Heart right ventricle (tissue), 16 donors: ENCODE measurements at regions not wholly inside any gene's neighbourhood (a gene's known extent, or its start where the extent isn't known, plus 50 kb on each side); places are given as distances from the start of the nearest gene placed in this dataset.

Experiments
- ATAC-seq, 8 donors: fragments of 200-7000 bp; cut with Tn5 transposase; one replicate each; pipeline ENCODE4 v1.9.1; 2020; ENCODE audit warnings: mild to moderate bottlenecking in 8 of 8, moderate library complexity in 8 of 8, moderate number of reproducible peaks in 1 of 8
- DNase-seq, 2 donors: peaks; one replicate each; pipeline ENCODE4 v3.0.0-alpha.2; 2020
- H3K27ac ChIP-seq, 10 donors: fragments of 200-600 bp; sonication (generic) in 2 of 10; one replicate each; pipeline versions ENCODE4 v1.5.0 to v1.8.0; 2020 to 2022; ENCODE audit warnings: mild to moderate bottlenecking in 3 of 10
- H3K27me3 ChIP-seq, 7 donors: fragments of 200-600 bp; one replicate each; pipeline ENCODE4 v1.8.0; 2021 to 2022; ENCODE audit warnings: mild to moderate bottlenecking in 2 of 7
- H3K36me3 ChIP-seq, 9 donors: fragments of 200-600 bp; sonication (generic) in 1 of 9; one replicate each; pipeline versions ENCODE4 v1.5.0 to v1.8.0; 2020 to 2022; ENCODE audit warnings: mild to moderate bottlenecking in 2 of 9
- H3K4me1 ChIP-seq, 9 donors: fragments of 200-600 bp; sonication (generic) in 1 of 9; one replicate each; pipeline versions ENCODE4 v1.5.0 to v1.8.0; 2020 to 2022; ENCODE audit warnings: mild to moderate bottlenecking in 4 of 9
- H3K4me3 ChIP-seq, 10 donors: fragments of 200-600 bp; sonication (generic) in 2 of 10; one replicate each; pipeline versions ENCODE4 v1.5.0 to v1.8.0; 2020 to 2022; ENCODE audit warnings: mild to moderate bottlenecking in 7 of 10, moderate library complexity in 2 of 10
- H3K9me3 ChIP-seq, 11 donors: fragments of 200-600 bp in 10 of 11; sonication (generic) in 2 of 11; one replicate each; pipeline versions ENCODE4 v1.5.0 to v1.8.0; 2013 to 2022; ENCODE audit warnings: mild to moderate bottlenecking in 2 of 11, control low read depth in 1 of 11, moderate library complexity in 1 of 11
- CTCF ChIP-seq, 9 donors: fragments of 200-600 bp; sonication (generic) in 2 of 9; IDR thresholded peaks; one replicate each; pipeline versions ENCODE4 v1.5.0 to v1.8.0; 2021 to 2022; ENCODE audit warnings: antibody characterized with exemption in 9 of 9, mild to moderate bottlenecking in 5 of 9, moderate library complexity in 1 of 9
- WGBS, 2 donors: extraction: QIAGEN DNeasy Blood & Tissue Kit; methylation state at CpG; one replicate each; pipeline ENCODE4 v1.1.7; 2013; ENCODE audit warnings: inconsistent platforms in 1 of 2; 5-methylcytosine and 5-hydroxymethylcytosine counted together
- intact Hi-C, 10 donors: fragments of 100-400 bp; cut with DNase I; formaldehyde crosslinking; loops; one replicate each; pipeline versions ENCODE4 v1.11.1 to v1.14.2; 2022
- donor health status: Arrhythmogenic right ventricular cardiomyopathy.
- donor health status: ischemic (EF 13 %, LVEDD 7.1; RV severe dilation, severe dysfunction).
- donor health status: healthy with polysubstance abuse.
- donor health status: DM: no; HTN: yes; CAD: no.
- donor health status: DM: no; HTN: no; CAD: no.
- donor health status: ischemic (EF 25% LVEDD 6.9; RV normal size, moderate dysfunction).
- donor health status: ischemic (EF 25% LVEDD 5.7; RV mildly dilated, moderate dysfunction).
- donor health status: healthy.
- donor health status: DM: yes; HTN: yes; CAD: no.
- donor health status: Ischemic cardiomyopathy.
- donor health status: ischemic (EF 35%, LVEDD 5.7; RV mildly dilated, moderate dysfunction).
- donor health status: nonischemic (EF 11% LVEDD 7.7; RV severe dilation, severe dysfunction).
- donor health status: DM: yes; HTN: yes; CAD: no.
- donor health status: PGD.
- donor health status: ischemic (EF 29% LVEDD 5.4; RV normal size, mild dysfunction).
- donor health status: nonischemic (EF 23%, LVEDD 6.1; RV moderate dilation, normal function).

GRCh38 chr2:161555826-161556225, 68.4 kb upstream of the SLC4A10 start:
- 87 to 88% methylated on average over 3 of the region's 3 CpGs for WGBS, 2 donors
- ATAC-seq (no peak), DNase-seq (no peak)
- intact Hi-C loops = no loop called here
- Histone ChIP-seq H3K27ac (no peak overlapping the region), H3K9me3 (no peaks in the 10 kb centered on the region), H3K27me3 (no peaks in the 10 kb centered on the region), H3K4me1 (no peaks in the 10 kb centered on the region), H3K36me3 (no peaks in the 10 kb centered on the region), H3K4me3 (no peak overlapping the region)
- TF ChIP-seq CTCF (IDR thresholded peaks at IDR 0.05) = no peak

- DNase-seq (no peak), ATAC-seq (no peak)
- no peaks in the 10 kb centered on the region for H3K36me3 ChIP-seq
- H3K27me3 ChIP-seq = no peaks in the 10 kb centered on the region
- no peak for TF ChIP-seq CTCF (IDR thresholded peaks at IDR 0.05)
- no peak overlapping the region for H3K4me3 ChIP-seq
- H3K9me3 ChIP-seq = peaks cover 0 to 6% (median 0%) of the 10 kb centered on the region in 11 donors
- intact Hi-C loops = no loop called here
- no peaks in the 10 kb centered on the region for H3K4me1 ChIP-seq
- WGBS, 2 donors = 55 to 57% methylated on average over 2 of the region's 2 CpGs
- H3K27ac ChIP-seq = no peak overlapping the region
Measured at GRCh38 chr2:161556440-161556839, 67.8 kb upstream of the SLC4A10 start.

GRCh38 chr2:161557538-161557937, 66.7 kb upstream of the SLC4A10 start:
- DNase-seq = no peak
- H3K9me3 ChIP-seq = peaks cover 0 to 15% (median 0%) of the 10 kb centered on the region in 11 donors
- 43 to 53% methylated on average over 1 of the region's 1 CpG for WGBS, 2 donors
- no peak overlapping the region for H3K4me3 ChIP-seq
- no peak for TF ChIP-seq CTCF (IDR thresholded peaks at IDR 0.05)
- no peak overlapping the region for H3K27ac ChIP-seq
- H3K27me3 ChIP-seq = no peaks in the 10 kb centered on the region
- intact Hi-C loops = no loop called here
- H3K4me1 ChIP-seq = no peaks in the 10 kb centered on the region
- ATAC-seq = no peak
- H3K36me3 ChIP-seq = no peaks in the 10 kb centered on the region

GRCh38 chr2:161564906-161565305, 59.3 kb upstream of the SLC4A10 start:
- Histone ChIP-seq H3K27me3 (no peaks in the 10 kb centered on the region), H3K4me3 (no peak overlapping the region), H3K9me3 (peaks cover 0 to 49% (median 23%) of the 10 kb centered on the region in 11 donors), H3K27ac (no peak overlapping the region), H3K36me3 (no peaks in the 10 kb centered on the region), H3K4me1 (no peaks in the 10 kb centered on the region)
- intact Hi-C loops = no loop called here
- WGBS, 2 donors = 88 to 90% methylated on average over 1 of the region's 1 CpG
- TF ChIP-seq CTCF (IDR thresholded peaks at IDR 0.05) = no peak
- ATAC-seq (no peak), DNase-seq (no peak)

- H3K4me3 ChIP-seq = no peak overlapping the region
- intact Hi-C loops = no loop called here
- H3K27me3 ChIP-seq = no peaks in the 10 kb centered on the region
- no peak overlapping the region for H3K27ac ChIP-seq
- DNase-seq (no peak), ATAC-seq (no peak)
- H3K4me1 ChIP-seq = no peaks in the 10 kb centered on the region
- H3K36me3 ChIP-seq = no peaks in the 10 kb centered on the region
- TF ChIP-seq CTCF (IDR thresholded peaks at IDR 0.05) = no peak
- H3K9me3 ChIP-seq = peaks cover 0 to 17% (median 11%) of the 10 kb centered on the region in 11 donors
Measured at GRCh38 chr2:161569401-161569800, 54.8 kb upstream of the SLC4A10 start.
